ENCODE measurements at regions not wholly inside any gene's neighbourhood (a gene's known extent, or its start where the extent isn't known, plus 50 kb on each side); places are given as distances from the start of the nearest gene placed in this dataset.
A peak's percentile ranks its signal among the peaks of the same experiment; 100 is the strongest.

- H3K4me3 ChIP-seq (ENCODE audit: insufficient read depth, low read depth, low read length) = no peak overlapping the region
- DNase-seq (ENCODE audit: low read depth) (no peak), FAIRE-seq (no peak)
- no peak overlapping the region for H2AFZ ChIP-seq (ENCODE audit: low read depth, low read length)
- H3K27ac ChIP-seq (ENCODE audit: low read depth, low read length) = no peak overlapping the region
- no peaks in the 10 kb centered on the region for H4K20me1 ChIP-seq (ENCODE audit: insufficient read depth, low read length)
- H3K4me1 ChIP-seq (ENCODE audit: insufficient read depth, low read length) = peaks cover 3% of the 10 kb centered on the region
- H3K79me2 ChIP-seq (ENCODE audit: insufficient read depth, low read length) = no peaks in the 10 kb centered on the region
- Mint-ChIP-seq H3K27ac (ENCODE audit: unreplicated experiment) (no peak overlapping the region), H3K4me1 (ENCODE audit: low read depth, unreplicated experiment) (peaks cover 35% of the 10 kb centered on the region), H3K4me3 (ENCODE audit: unreplicated experiment) (no peak overlapping the region), H3K36me3 (ENCODE audit: low read depth, unreplicated experiment) (no peaks in the 10 kb centered on the region), H3K9me3 (ENCODE audit: unreplicated experiment) (no peaks in the 10 kb centered on the region), H3K27me3 (ENCODE audit: low read depth, unreplicated experiment) (no peaks in the 10 kb centered on the region)
- H3K36me3 ChIP-seq (ENCODE audit: insufficient read depth, low read length) = no peaks in the 10 kb centered on the region
- no peak overlapping the region for H3K9ac ChIP-seq (ENCODE audit: low read length)
- H3K4me2 ChIP-seq (ENCODE audit: low read length) = no peak overlapping the region
- no peak for TF ChIP-seq EZH2 (IDR thresholded peaks at IDR 0.05; ENCODE audit: insufficient read depth, low read length)
- no peak for TF ChIP-seq CTCF (IDR thresholded peaks at IDR 0.05; ENCODE audit: insufficient read depth, low read depth, low read length)
- no peaks in the 10 kb centered on the region for H3K27me3 ChIP-seq (ENCODE audit: insufficient read depth, low read length)
- H3K9me3 ChIP-seq (ENCODE audit: insufficient read depth, low read depth, low read length) = no peaks in the 10 kb centered on the region
These were observed 302.5 kb upstream of the ACVR2A start for GRCh38 chr2:147542351-147542750.

DNA sequence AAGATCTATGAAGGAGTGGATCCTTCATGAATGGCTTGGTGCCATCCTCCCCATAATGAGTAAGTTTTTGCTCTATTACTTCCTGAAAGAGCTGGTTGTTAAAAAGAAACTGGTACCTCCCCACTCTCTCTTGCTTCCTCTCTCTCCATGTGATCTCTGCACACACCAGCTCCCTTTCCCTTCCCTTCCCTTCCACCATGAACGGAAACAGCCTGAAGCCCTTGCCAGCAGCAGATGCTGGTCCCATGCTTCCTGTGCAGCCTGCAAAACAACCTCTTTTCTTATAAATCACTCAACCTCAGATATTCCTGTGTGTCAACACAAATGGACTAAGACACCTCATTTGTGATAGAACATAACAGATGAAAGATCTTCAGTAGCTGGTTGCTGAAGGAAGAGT is 303.5 kb upstream of the ACVR2A start:
- H3K27ac ChIP-seq (ENCODE audit: low read depth, low read length) = no peak overlapping the region
- DNase-seq (ENCODE audit: low read depth) (no peak), FAIRE-seq (no peak)
- no peaks in the 10 kb centered on the region for H3K27me3 ChIP-seq (ENCODE audit: insufficient read depth, low read length)
- Mint-ChIP-seq H3K9me3 (ENCODE audit: unreplicated experiment) (no peaks in the 10 kb centered on the region), H3K27me3 (ENCODE audit: low read depth, unreplicated experiment) (no peaks in the 10 kb centered on the region), H3K36me3 (ENCODE audit: low read depth, unreplicated experiment) (no peaks in the 10 kb centered on the region), H3K27ac (ENCODE audit: unreplicated experiment) (no peak overlapping the region), H3K4me3 (ENCODE audit: unreplicated experiment) (no peak overlapping the region), H3K4me1 (ENCODE audit: low read depth, unreplicated experiment) (peaks cover 26% of the 10 kb centered on the region)
- no peaks in the 10 kb centered on the region for H4K20me1 ChIP-seq (ENCODE audit: insufficient read depth, low read length)
- no peaks in the 10 kb centered on the region for H3K79me2 ChIP-seq (ENCODE audit: insufficient read depth, low read length)
- H3K4me2 ChIP-seq (ENCODE audit: low read length) = no peak overlapping the region
- H3K9me3 ChIP-seq (ENCODE audit: insufficient read depth, low read depth, low read length) = no peaks in the 10 kb centered on the region
- TF ChIP-seq EZH2 (IDR thresholded peaks at IDR 0.05; ENCODE audit: insufficient read depth, low read length) (no peak), CTCF (IDR thresholded peaks at IDR 0.05; ENCODE audit: insufficient read depth, low read depth, low read length) (no peak)
- H2AFZ ChIP-seq (ENCODE audit: low read depth, low read length) = no peak overlapping the region
- H3K36me3 ChIP-seq (ENCODE audit: insufficient read depth, low read length) = no peaks in the 10 kb centered on the region
- H3K9ac ChIP-seq (ENCODE audit: low read length) = no peak overlapping the region
- H3K4me1 ChIP-seq (ENCODE audit: insufficient read depth, low read length) = no peaks in the 10 kb centered on the region
- H3K4me3 ChIP-seq (ENCODE audit: insufficient read depth, low read depth, low read length) = no peak overlapping the region

DNA sequence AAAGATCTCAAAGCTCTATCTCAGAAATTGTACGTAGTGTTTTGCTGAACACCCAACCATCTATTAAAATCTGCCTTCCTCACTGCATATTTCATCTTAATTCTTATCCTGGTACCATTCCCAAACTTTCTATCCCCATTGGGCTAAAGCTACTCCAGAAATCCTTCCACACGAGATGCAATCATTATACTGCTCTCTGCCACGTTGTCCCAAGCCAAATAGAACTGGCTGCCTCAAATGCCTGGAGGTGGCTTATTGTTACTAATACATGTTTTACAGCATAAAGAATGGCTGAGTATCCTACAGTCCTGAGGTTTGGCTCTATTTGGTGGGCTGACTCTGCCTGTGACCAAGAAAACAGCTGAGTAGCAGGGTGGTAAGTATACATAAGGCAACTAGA is 306.0 kb upstream of the ACVR2A start:
- H3K36me3 Mint-ChIP-seq (ENCODE audit: low read depth, unreplicated experiment) = no peaks in the 10 kb centered on the region
- Histone ChIP-seq H3K4me1 (ENCODE audit: insufficient read depth, low read length) (no peaks in the 10 kb centered on the region), H3K36me3 (ENCODE audit: insufficient read depth, low read length) (no peaks in the 10 kb centered on the region), H3K27ac (ENCODE audit: low read depth, low read length) (no peak overlapping the region), H3K4me3 (ENCODE audit: insufficient read depth, low read depth, low read length) (no peak overlapping the region), H3K9ac (ENCODE audit: low read length) (no peak overlapping the region), H3K27me3 (ENCODE audit: insufficient read depth, low read length) (no peaks in the 10 kb centered on the region), H2AFZ (ENCODE audit: low read depth, low read length) (no peak overlapping the region), H4K20me1 (ENCODE audit: insufficient read depth, low read length) (no peaks in the 10 kb centered on the region), H3K79me2 (ENCODE audit: insufficient read depth, low read length) (no peaks in the 10 kb centered on the region), H3K4me2 (ENCODE audit: low read length) (no peak overlapping the region), H3K9me3 (ENCODE audit: insufficient read depth, low read depth, low read length) (no peaks in the 10 kb centered on the region)
- H3K27ac Mint-ChIP-seq (ENCODE audit: unreplicated experiment) = no peak overlapping the region
- TF ChIP-seq CTCF (IDR thresholded peaks at IDR 0.05; ENCODE audit: insufficient read depth, low read depth, low read length) (no peak), EZH2 (IDR thresholded peaks at IDR 0.05; ENCODE audit: insufficient read depth, low read length) (no peak)
- FAIRE-seq (no peak), DNase-seq (ENCODE audit: low read depth) (peak; percentile 43)
- H3K4me3 Mint-ChIP-seq (ENCODE audit: unreplicated experiment) = no peak overlapping the region
- no peaks in the 10 kb centered on the region for H3K27me3 Mint-ChIP-seq (ENCODE audit: low read depth, unreplicated experiment)
- H3K9me3 Mint-ChIP-seq (ENCODE audit: unreplicated experiment) = no peaks in the 10 kb centered on the region
- H3K4me1 Mint-ChIP-seq (ENCODE audit: low read depth, unreplicated experiment) = peaks cover 20% of the 10 kb centered on the region

Measured in astrocyte (in vitro differentiated cells and primary cell).